DND-41 (cell line): ENCODE measurements at regions not wholly inside any gene's neighbourhood (a gene's known extent, or its start where the extent isn't known, plus 50 kb on each side); places are given as distances from the start of the nearest gene placed in this dataset.

Experiments
- ATAC-seq: fragments of 200-7000 bp; cut with Tn5 transposase; 3 replicates; pipeline ENCODE4 v1.9.1; 2021; ENCODE audit warnings: low read depth; ENCODE audit not compliant: insufficient read depth
- DNase-seq: peaks from one replicate; pipeline ENCODE4 v3.0.0-alpha.2; 2020
- H2AFZ ChIP-seq: 2 replicates; pipeline ENCODE4 v1.6.0; 2012; ENCODE audit warnings: low read depth, low read length
- H3K27ac ChIP-seq: 2 replicates; pipeline ENCODE4 v1.5.1; 2012; ENCODE audit warnings: low read length, inconsistent platforms
- H3K27me3 ChIP-seq: fragments of 200-600 bp; sonication (generic); 2 replicates; pipeline ENCODE4 v1.6.0; 2012; ENCODE audit warnings: low read length, mild to moderate bottlenecking, inconsistent platforms; ENCODE audit not compliant: insufficient read depth, poor library complexity
- H3K36me3 ChIP-seq: 2 replicates; pipeline ENCODE4 v1.5.1; 2012; ENCODE audit warnings: low read length, inconsistent platforms; ENCODE audit not compliant: insufficient read depth
- H3K4me1 ChIP-seq: 2 replicates; pipeline ENCODE4 v1.5.1; 2012; ENCODE audit warnings: mild to moderate bottlenecking, low read length; ENCODE audit not compliant: insufficient read depth
- H3K4me2 ChIP-seq: 2 replicates; pipeline ENCODE4 v1.6.0; 2012; ENCODE audit warnings: mild to moderate bottlenecking, moderate library complexity, low read length, inconsistent platforms; ENCODE audit not compliant: insufficient read depth
- H3K4me3 ChIP-seq, 2 experiments: fragments of 200-600 bp in 1 of 2; shearing (Covaris generic) in 1 of 2; 2 replicates each; pipeline ENCODE4 v1.5.1; 2012 to 2016; ENCODE audit warnings: inconsistent platforms in 2 of 2, low read length in 2 of 2, mild to moderate bottlenecking in 2 of 2, low read depth in 1 of 2, moderate library complexity in 1 of 2
- H3K79me2 ChIP-seq: 2 replicates; pipeline ENCODE4 v1.6.0; 2012; ENCODE audit warnings: low read length, inconsistent platforms; ENCODE audit not compliant: insufficient read depth
- H3K9ac ChIP-seq: 2 replicates; pipeline ENCODE4 v1.6.0; 2012; ENCODE audit warnings: low read depth, mild to moderate bottlenecking, inconsistent platforms, low read length, moderate library complexity
- H3K9me3 ChIP-seq: 2 replicates; pipeline ENCODE4 v1.5.1; 2012; ENCODE audit warnings: low read length, moderate library complexity, mild to moderate bottlenecking, inconsistent platforms; ENCODE audit not compliant: insufficient read depth, severe bottlenecking
- H4K20me1 ChIP-seq: 2 replicates; pipeline ENCODE4 v1.6.0; 2012; ENCODE audit warnings: low read length; ENCODE audit not compliant: insufficient read depth
- EZH2 ChIP-seq: IDR thresholded peaks from 3 replicates; pipeline ENCODE4 v1.6.1; 2012; ENCODE audit warnings: borderline replicate concordance, low read depth, mild to moderate bottlenecking, moderate library complexity, low read length, inconsistent platforms; ENCODE audit not compliant: severe bottlenecking
- TF ChIP-seq, protein P1 (sequence below): IDR thresholded peaks from 2 replicates; pipeline ENCODE4 v1.5.1; 2012; ENCODE audit warnings: borderline replicate concordance, low read length, moderate library complexity, mild to moderate bottlenecking; ENCODE audit not compliant: poor library complexity, severe bottlenecking; ENCODE audit errors: extremely low read depth

DNA sequence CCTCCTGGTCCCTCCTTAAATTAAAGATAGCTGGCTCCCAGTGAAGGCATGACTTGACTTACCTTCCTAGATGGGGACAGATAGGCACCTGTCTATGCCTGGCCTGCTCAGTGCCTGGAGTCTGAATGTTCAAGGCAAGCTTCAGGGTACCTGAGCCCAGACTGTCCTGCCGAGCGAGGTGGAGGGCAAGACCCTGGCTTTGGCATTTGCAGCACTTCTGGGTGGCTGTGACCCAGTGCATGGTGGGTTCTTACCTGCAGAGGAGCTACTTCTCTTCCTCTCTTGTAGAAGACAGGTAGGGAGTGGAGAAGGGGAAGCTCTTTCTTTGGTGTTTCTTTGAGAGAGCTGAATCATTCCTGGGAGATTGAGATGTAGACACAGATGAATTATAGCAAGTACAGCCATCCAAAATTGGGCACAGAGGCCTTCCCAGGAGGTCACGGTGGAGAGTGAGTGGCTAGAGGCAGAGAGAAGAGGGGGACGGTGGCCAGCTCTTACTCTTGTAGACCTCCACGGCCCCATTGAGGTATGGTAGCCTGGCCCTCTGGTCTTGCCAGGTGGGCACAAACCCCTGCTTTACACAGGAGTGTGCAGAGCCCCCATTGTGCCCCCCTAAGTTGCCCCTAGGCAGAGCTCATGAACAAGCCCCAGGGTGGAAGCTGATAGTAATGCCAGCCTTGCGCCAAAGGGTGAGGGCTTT lies 402.5 kb upstream of the TPM1 start:
- no peak overlapping the region for H3K4me3 ChIP-seq
- no peaks in the 10 kb centered on the region for H3K9me3 ChIP-seq
- no peak overlapping the region for H3K4me2 ChIP-seq
- no peaks in the 10 kb centered on the region for H3K4me1 ChIP-seq
- no peaks in the 10 kb centered on the region for H3K36me3 ChIP-seq
- no peak overlapping the region for H3K9ac ChIP-seq
- H3K79me2 ChIP-seq: no peaks in the 10 kb centered on the region
- H3K27me3 ChIP-seq: no peaks in the 10 kb centered on the region
- DNase-seq: no peak
- H3K27ac ChIP-seq: no peak overlapping the region
- ATAC-seq: no peak
- TF ChIP-seq, protein P1, sequence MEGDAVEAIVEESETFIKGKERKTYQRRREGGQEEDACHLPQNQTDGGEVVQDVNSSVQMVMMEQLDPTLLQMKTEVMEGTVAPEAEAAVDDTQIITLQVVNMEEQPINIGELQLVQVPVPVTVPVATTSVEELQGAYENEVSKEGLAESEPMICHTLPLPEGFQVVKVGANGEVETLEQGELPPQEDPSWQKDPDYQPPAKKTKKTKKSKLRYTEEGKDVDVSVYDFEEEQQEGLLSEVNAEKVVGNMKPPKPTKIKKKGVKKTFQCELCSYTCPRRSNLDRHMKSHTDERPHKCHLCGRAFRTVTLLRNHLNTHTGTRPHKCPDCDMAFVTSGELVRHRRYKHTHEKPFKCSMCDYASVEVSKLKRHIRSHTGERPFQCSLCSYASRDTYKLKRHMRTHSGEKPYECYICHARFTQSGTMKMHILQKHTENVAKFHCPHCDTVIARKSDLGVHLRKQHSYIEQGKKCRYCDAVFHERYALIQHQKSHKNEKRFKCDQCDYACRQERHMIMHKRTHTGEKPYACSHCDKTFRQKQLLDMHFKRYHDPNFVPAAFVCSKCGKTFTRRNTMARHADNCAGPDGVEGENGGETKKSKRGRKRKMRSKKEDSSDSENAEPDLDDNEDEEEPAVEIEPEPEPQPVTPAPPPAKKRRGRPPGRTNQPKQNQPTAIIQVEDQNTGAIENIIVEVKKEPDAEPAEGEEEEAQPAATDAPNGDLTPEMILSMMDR: no peak
- no peak for TF ChIP-seq EZH2
- H4K20me1 ChIP-seq: no peaks in the 10 kb centered on the region
- no peak overlapping the region for H2AFZ ChIP-seq

DNA sequence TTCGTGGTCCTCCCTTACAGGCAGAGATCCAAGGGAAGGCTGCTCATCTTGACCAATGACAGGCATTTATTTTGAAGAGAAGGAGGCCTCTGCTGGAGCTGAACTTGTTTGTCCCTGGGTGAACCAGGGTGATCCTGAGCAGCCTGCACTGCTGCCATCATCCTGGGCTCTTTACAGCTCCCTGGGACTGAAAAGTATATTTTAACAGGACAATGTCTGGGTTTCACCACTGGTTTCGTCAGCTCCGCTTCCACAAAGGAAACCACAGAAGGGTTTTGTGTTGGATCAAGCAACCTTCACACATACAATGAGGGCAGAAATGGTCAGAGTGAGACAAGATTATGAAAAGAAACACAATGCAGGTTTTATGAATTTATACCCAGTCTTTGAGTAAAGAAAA lies 400.7 kb upstream of the TPM1 start:
- Histone ChIP-seq H2AFZ (no peak overlapping the region), H3K36me3 (no peaks in the 10 kb centered on the region), H3K4me2 (no peak overlapping the region), H3K9me3 (no peaks in the 10 kb centered on the region), H3K79me2 (no peaks in the 10 kb centered on the region), H3K4me3 (no peak overlapping the region), H3K27me3 (no peaks in the 10 kb centered on the region), H3K27ac (no peak overlapping the region), H3K9ac (no peak overlapping the region), H4K20me1 (no peaks in the 10 kb centered on the region), H3K4me1 (no peaks in the 10 kb centered on the region)
- no peak for TF ChIP-seq EZH2
- TF ChIP-seq, protein P1: no peak
- DNase-seq (no peak), ATAC-seq (no peak)

DNA sequence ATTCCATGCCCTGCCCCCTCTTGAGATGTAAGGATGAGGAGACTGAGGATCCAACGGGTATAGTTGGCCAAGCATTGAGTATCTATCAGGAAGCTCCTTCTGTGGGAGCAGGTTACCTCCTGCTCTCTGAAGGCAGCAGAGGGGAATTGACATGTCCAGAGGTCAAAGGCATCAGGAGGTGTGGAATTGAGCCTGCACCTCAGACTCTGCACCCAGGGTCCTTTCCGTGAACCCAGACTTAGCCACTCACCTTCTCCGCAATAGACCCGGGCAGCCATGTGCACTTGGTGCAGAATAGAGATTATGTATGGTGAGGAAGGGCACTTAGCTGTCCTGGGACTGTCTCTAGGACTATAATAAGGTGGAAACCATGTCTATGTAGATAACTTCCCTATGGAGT lies 399.0 kb upstream of the TPM1 start:
- no peaks in the 10 kb centered on the region for H3K79me2 ChIP-seq
- H3K4me1 ChIP-seq: no peaks in the 10 kb centered on the region
- H3K36me3 ChIP-seq: no peaks in the 10 kb centered on the region
- H3K9ac ChIP-seq: no peak overlapping the region
- TF ChIP-seq, protein P1: no peak
- no peak for TF ChIP-seq EZH2
- DNase-seq: no peak
- H4K20me1 ChIP-seq: no peaks in the 10 kb centered on the region
- H3K27ac ChIP-seq: no peak overlapping the region
- no peaks in the 10 kb centered on the region for H3K9me3 ChIP-seq
- no peak for ATAC-seq
- H2AFZ ChIP-seq: no peak overlapping the region
- H3K4me2 ChIP-seq: no peak overlapping the region
- no peak overlapping the region for H3K4me3 ChIP-seq
- H3K27me3 ChIP-seq: no peaks in the 10 kb centered on the region
